ENCODE measurements at regions not wholly inside any gene's neighbourhood (a gene's known extent, or its start where the extent isn't known, plus 50 kb on each side); places are given as distances from the start of the nearest gene placed in this dataset.

GRCh38 chr14:97956581-97957340, 1159.6 kb downstream of the VRK1 start:
- Histone ChIP-seq H3K27ac (no peak overlapping the region), H3K27me3 (no peaks in the 10 kb centered on the region)

GRCh38 chr14:97959251-97959650, 1162.1 kb downstream of the VRK1 start:
- Histone ChIP-seq H3K36me3 (peaks cover 18% of the 10 kb centered on the region; the same call in 1 of the 2 replicates), H3K4me2 (no peak overlapping the region), H3K9ac (no peak overlapping the region), H3K4me1 (no peaks in the 10 kb centered on the region), H3K27ac (no peak overlapping the region), H4K20me1 (no peaks in the 10 kb centered on the region), H3K27me3 (no peaks in the 10 kb centered on the region), H3K4me3 (no peak overlapping the region), H3K9me3 (no peaks in the 10 kb centered on the region)
- TF ChIP-seq Cebpa-rat (IDR thresholded peaks at IDR 0.05), result no peak

More at GRCh38 chr14:97956581-97957340, 1159.6 kb downstream of the VRK1 start:
- Histone ChIP-seq H3K4me2 (no peak overlapping the region), H3K9ac (no peak overlapping the region), H3K4me3 (no peak overlapping the region), H3K36me3 (0 out of 2 replicates have a peak, but pooled peaks cover 12% of the 10 kb centered on the region), H3K4me1 (no peaks in the 10 kb centered on the region), H3K9me3 (no peaks in the 10 kb centered on the region), H4K20me1 (no peaks in the 10 kb centered on the region)
- no peak for TF ChIP-seq Cebpa-rat (IDR thresholded peaks at IDR 0.05)

- H3K27ac ChIP-seq, result no peak overlapping the region
- H3K27me3 ChIP-seq, result no peaks in the 10 kb centered on the region
- no peak overlapping the region for H3K4me2 ChIP-seq
- peaks cover 18% of the 10 kb centered on the region; the same call in 1 of the 2 replicates for H3K36me3 ChIP-seq
- no peaks in the 10 kb centered on the region for H3K4me1 ChIP-seq
- no peaks in the 10 kb centered on the region for H3K9me3 ChIP-seq
- H3K4me3 ChIP-seq, result no peak overlapping the region
- H4K20me1 ChIP-seq, result no peaks in the 10 kb centered on the region
- H3K9ac ChIP-seq, result no peak overlapping the region
- TF ChIP-seq Cebpa-rat (IDR thresholded peaks at IDR 0.05), result no peak
These were observed 1163.3 kb downstream of the VRK1 start for GRCh38 chr14:97960436-97960835.

GRCh38 chr14:97970222-97970621, 1173.0 kb downstream of the VRK1 start:
- peaks cover under 1% of the 10 kb centered on the region; the same call in 1 of the 2 replicates for H3K4me1 ChIP-seq
- no peak overlapping the region for H3K4me3 ChIP-seq
- TF ChIP-seq Cebpa-rat (IDR thresholded peaks at IDR 0.05), result no peak
- peaks cover 24% of the 10 kb centered on the region for H3K36me3 ChIP-seq
- H3K4me2 ChIP-seq, result no peak overlapping the region
- H3K27me3 ChIP-seq, result no peaks in the 10 kb centered on the region
- H3K9me3 ChIP-seq, result 0 out of 2 replicates have a peak, but pooled peaks cover 4% of the 10 kb centered on the region
- no peaks in the 10 kb centered on the region for H4K20me1 ChIP-seq
- no peak overlapping the region for H3K9ac ChIP-seq
- H3K27ac ChIP-seq, result no peak overlapping the region

GRCh38 chr14:97975216-97975615, 1178.0 kb downstream of the VRK1 start:
- no peaks in the 10 kb centered on the region for H3K27me3 ChIP-seq
- no peak overlapping the region for H3K27ac ChIP-seq
- no peaks in the 10 kb centered on the region for H4K20me1 ChIP-seq
- H3K9ac ChIP-seq, result no peak overlapping the region
- peaks cover 49% of the 10 kb centered on the region for H3K4me1 ChIP-seq
- H3K9me3 ChIP-seq, result 0 out of 2 replicates have a peak, but pooled peaks cover 4% of the 10 kb centered on the region
- TF ChIP-seq Cebpa-rat (IDR thresholded peaks at IDR 0.05), result no peak
- no peaks in the 10 kb centered on the region for H3K36me3 ChIP-seq
- H3K4me2 ChIP-seq, result no peak overlapping the region
- H3K4me3 ChIP-seq, result no peak overlapping the region

- Histone ChIP-seq H3K27me3 (no peaks in the 10 kb centered on the region), H4K20me1 (no peaks in the 10 kb centered on the region), H3K4me1 (peaks cover 52% of the 10 kb centered on the region), H3K4me3 (no peak overlapping the region), H3K36me3 (no peaks in the 10 kb centered on the region), H3K9ac (no peak overlapping the region), H3K4me2 (peak overlapping the region; percentile 93), H3K9me3 (0 out of 2 replicates have a peak, but pooled peaks cover 4% of the 10 kb centered on the region), H3K27ac (0 out of 2 replicates have a peak overlapping the region, but pooled peaks have one; percentile 83)
- no peak for TF ChIP-seq Cebpa-rat (IDR thresholded peaks at IDR 0.05)
These were observed 1178.8 kb downstream of the VRK1 start for GRCh38 chr14:97975962-97976361.

GRCh38 chr14:97976861-97977260, 1179.7 kb downstream of the VRK1 start:
- Histone ChIP-seq H3K27ac (peak overlapping the region; percentile 83), H3K4me1 (peaks cover 52% of the 10 kb centered on the region), H3K9me3 (no peaks in the 10 kb centered on the region), H3K4me2 (peak overlapping the region; percentile 93), H3K36me3 (no peaks in the 10 kb centered on the region), H3K4me3 (peak overlapping the region; percentile 63), H3K27me3 (no peaks in the 10 kb centered on the region), H3K9ac (peak overlapping the region; percentile 76), H4K20me1 (no peaks in the 10 kb centered on the region)
- no peak for TF ChIP-seq Cebpa-rat (IDR thresholded peaks at IDR 0.05)

- no peak for TF ChIP-seq Cebpa-rat (IDR thresholded peaks at IDR 0.05)
- peak overlapping the region; percentile 76 for H3K9ac ChIP-seq
- H3K27ac ChIP-seq, result peak overlapping the region; percentile 83
- no peaks in the 10 kb centered on the region for H3K27me3 ChIP-seq
- no peaks in the 10 kb centered on the region for H3K36me3 ChIP-seq
- no peaks in the 10 kb centered on the region for H3K9me3 ChIP-seq
- H3K4me1 ChIP-seq, result peaks cover 52% of the 10 kb centered on the region
- peak overlapping the region; percentile 63 for H3K4me3 ChIP-seq
- H3K4me2 ChIP-seq, result peak overlapping the region; percentile 93
- H4K20me1 ChIP-seq, result no peaks in the 10 kb centered on the region
These were observed 1180.6 kb downstream of the VRK1 start for GRCh38 chr14:97977651-97978261.

- H3K4me2 ChIP-seq, result peak overlapping the region; percentile 93
- peak overlapping the region; percentile 76 for H3K9ac ChIP-seq
- no peaks in the 10 kb centered on the region for H3K27me3 ChIP-seq
- H3K4me1 ChIP-seq, result peaks cover 52% of the 10 kb centered on the region
- H3K36me3 ChIP-seq, result no peaks in the 10 kb centered on the region
- H3K27ac ChIP-seq, result peak overlapping the region; percentile 83
- no peak for TF ChIP-seq Cebpa-rat (IDR thresholded peaks at IDR 0.05)
- no peaks in the 10 kb centered on the region for H3K9me3 ChIP-seq
- no peaks in the 10 kb centered on the region for H4K20me1 ChIP-seq
- H3K4me3 ChIP-seq, result peak overlapping the region; percentile 63
These were observed 1181.2 kb downstream of the VRK1 start for GRCh38 chr14:97978341-97978740.

GRCh38 chr14:97993508-97994019, 1196.4 kb downstream of the VRK1 start:
- Histone ChIP-seq H3K27me3 (no peaks in the 10 kb centered on the region), H4K20me1 (no peaks in the 10 kb centered on the region), H3K4me2 (no peak overlapping the region), H3K9ac (no peak overlapping the region), H3K9me3 (no peaks in the 10 kb centered on the region), H3K36me3 (no peaks in the 10 kb centered on the region), H3K4me1 (no peaks in the 10 kb centered on the region), H3K27ac (no peak overlapping the region), H3K4me3 (no peak overlapping the region)
- no peak for TF ChIP-seq Cebpa-rat (IDR thresholded peaks at IDR 0.05)

Measured in BLaER1 (cell line).